ENCODE measurements at regions not wholly inside any gene's neighbourhood (a gene's known extent, or its start where the extent isn't known, plus 50 kb on each side); places are given as distances from the start of the nearest gene placed in this dataset.

DNA sequence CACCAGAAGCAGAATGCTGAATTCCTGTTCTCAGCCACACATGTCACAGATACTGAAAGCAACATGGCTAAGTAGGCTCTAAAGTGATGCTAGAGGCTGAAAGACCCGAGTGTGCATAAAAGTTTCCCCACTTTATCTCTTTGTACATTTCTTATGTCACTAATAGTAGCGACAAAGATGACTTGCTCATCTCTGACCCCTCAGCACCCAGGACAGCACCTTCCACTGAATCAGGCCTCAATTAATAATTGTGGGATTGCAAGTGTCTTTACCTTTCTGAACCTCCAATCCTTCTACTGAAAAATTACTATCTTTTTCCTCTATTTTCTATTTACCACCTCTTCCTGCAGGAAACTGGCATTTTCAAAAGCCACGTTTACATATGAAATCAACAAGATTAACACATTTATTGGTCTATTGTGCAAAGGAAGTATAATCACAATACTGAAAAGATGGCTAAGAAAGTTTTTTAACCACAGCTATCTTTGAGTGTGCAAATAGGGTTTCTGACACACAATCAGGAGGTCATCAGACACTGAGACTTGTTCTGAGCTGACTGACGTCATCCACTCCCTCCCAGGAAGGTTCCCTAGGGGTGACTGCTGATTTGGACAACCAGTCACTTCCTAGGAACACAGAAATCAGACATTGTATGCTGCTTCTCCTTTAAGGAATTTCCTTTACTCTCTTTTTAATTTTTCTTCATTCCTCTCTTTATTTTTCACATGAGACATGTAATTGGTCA, 213.9 kb upstream of the ISX start:
- DNase-seq (ENCODE audit: extremely low read depth, low read depth), result no peak
- TF ChIP-seq, protein P1, sequence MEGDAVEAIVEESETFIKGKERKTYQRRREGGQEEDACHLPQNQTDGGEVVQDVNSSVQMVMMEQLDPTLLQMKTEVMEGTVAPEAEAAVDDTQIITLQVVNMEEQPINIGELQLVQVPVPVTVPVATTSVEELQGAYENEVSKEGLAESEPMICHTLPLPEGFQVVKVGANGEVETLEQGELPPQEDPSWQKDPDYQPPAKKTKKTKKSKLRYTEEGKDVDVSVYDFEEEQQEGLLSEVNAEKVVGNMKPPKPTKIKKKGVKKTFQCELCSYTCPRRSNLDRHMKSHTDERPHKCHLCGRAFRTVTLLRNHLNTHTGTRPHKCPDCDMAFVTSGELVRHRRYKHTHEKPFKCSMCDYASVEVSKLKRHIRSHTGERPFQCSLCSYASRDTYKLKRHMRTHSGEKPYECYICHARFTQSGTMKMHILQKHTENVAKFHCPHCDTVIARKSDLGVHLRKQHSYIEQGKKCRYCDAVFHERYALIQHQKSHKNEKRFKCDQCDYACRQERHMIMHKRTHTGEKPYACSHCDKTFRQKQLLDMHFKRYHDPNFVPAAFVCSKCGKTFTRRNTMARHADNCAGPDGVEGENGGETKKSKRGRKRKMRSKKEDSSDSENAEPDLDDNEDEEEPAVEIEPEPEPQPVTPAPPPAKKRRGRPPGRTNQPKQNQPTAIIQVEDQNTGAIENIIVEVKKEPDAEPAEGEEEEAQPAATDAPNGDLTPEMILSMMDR (IDR thresholded peaks at IDR 0.05; ENCODE audit: low read depth, low read length, missing control alignments), result no peak
- H3K4me3 ChIP-seq (replicated peaks; ENCODE audit: low read depth, low read length), result no peak overlapping the region

DNA sequence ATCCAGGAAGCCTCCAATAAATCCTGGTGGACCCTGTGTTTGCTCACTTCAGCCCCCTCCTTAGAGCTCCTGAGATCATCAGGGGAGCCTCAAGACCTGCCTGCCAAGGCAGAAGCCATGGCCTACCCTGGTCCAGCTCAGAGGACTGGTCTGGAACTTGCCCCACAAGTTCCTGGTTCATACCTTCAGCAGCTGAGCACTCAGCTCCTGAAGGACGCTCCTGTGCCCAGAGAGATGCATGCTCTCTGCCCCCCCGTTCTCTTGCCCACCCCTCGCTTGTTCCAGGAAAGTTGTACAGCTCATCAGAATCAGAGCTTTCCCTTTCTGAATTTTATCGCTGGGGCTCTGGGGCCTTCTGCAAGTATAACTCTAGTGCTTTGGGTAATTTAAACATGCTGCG, 210.5 kb upstream of the ISX start:
- DNase-seq (ENCODE audit: extremely low read depth, low read depth), result no peak
- TF ChIP-seq, protein P1 (IDR thresholded peaks at IDR 0.05; ENCODE audit: low read depth, low read length, missing control alignments), result no peak

DNA sequence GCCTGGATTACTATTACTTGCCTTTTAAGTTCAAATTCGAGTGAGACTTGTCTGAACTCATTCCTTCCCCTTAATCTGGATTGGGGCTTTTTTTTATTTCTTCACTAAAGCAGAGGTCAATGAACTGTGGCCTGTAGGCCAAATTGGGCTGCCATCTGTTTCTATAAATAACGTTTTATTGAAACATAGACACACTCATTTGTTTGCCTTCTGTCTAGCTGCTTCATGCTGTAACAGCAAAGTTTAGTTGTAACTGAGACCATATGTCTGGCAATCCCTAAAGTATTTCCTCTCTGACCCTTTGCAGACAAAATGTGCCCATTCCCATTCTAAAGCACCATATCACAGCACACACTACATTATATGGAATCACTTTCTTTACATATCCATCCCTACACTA, 207.9 kb upstream of the ISX start:
- TF ChIP-seq, protein P1 (IDR thresholded peaks at IDR 0.05; ENCODE audit: low read depth, low read length, missing control alignments), result no peak

More for the DNA sequence above, 210.5 kb upstream of the ISX start:
- H3K4me3 ChIP-seq (replicated peaks; ENCODE audit: low read depth, low read length), result no peak overlapping the region

DNA sequence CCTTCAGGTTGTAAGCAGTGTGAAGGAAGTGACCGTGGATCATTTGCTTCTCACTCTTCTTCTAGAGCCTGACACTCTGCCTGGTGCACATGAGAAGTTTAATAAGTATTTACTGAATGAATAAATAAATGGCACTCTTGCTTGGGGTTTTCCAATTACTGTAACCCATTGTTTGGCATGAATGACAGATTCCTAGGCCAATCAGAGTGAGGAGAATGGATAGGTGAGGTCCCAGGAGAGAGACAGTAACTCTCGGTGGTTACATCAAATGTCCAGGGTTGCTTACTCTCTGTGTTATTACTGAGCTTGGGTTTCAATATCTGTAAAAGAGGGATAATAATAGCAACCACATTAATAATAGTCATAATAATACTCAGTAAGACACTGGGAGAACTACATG, 204.2 kb upstream of the ISX start:
- H3K4me3 ChIP-seq (replicated peaks; ENCODE audit: low read depth, low read length), result no peak overlapping the region
- TF ChIP-seq, protein P1 (IDR thresholded peaks at IDR 0.05; ENCODE audit: low read depth, low read length, missing control alignments), result no peak
- DNase-seq (ENCODE audit: extremely low read depth, low read depth), result no peak

More for the DNA sequence above, 207.9 kb upstream of the ISX start:
- no peak overlapping the region for H3K4me3 ChIP-seq (replicated peaks; ENCODE audit: low read depth, low read length)
- peak; percentile 3 for DNase-seq (ENCODE audit: extremely low read depth, low read depth)

DNA sequence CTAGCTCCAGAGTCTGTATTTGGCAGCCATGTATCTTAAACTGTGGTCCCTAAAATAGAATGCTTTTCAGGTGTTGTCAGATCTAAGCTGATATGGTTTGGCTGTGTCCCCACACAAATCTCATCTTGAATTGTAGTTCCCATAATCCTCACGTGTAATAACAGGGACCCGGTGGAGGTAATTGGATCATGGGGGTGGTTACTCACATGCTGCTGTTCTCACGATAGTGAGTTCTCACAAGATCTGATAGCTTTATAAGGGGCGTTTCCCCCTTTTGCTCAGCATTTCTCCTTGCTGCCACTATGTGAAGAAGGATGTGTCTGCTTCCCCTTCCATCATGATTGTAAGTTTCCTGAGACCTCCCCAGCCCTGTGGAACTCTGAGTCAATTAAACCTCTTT, 199.9 kb upstream of the ISX start:
- no peak for DNase-seq (ENCODE audit: extremely low read depth, low read depth)
- TF ChIP-seq, protein P1 (IDR thresholded peaks at IDR 0.05; ENCODE audit: low read depth, low read length, missing control alignments), result no peak
- no peak overlapping the region for H3K4me3 ChIP-seq (replicated peaks; ENCODE audit: low read depth, low read length)

DNA sequence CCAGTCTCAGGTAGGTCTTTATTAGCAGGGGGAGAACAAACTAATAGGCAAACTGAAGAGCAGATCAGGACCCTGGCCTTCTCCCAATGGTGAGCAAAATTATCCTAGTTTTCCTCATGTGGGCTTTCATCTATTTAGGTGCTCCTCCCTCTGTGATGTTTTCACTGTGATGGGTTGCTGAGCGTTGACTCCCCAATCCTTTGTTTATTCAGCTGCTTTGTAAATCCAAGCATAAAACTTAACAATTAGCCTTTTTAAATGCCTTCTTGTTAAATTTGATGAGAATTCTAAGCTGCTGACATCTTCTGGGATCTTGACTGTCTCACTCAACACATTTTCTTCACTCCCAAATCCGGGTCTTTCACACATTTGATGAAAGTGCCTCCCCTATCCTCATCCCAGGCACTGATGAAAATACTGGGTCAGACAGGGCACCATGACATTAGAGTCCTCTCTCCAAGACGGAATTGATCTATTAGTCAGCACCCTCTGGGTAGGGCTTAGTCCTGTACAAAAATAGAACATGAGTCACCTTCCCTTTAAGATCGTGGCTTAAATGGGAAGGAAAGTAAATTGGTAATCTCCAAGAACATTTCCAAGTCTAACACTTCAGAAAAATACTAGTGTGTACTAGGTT, 199.3 kb upstream of the ISX start:
- no peak overlapping the region for H3K4me3 ChIP-seq (replicated peaks; ENCODE audit: low read depth, low read length)
- DNase-seq (ENCODE audit: extremely low read depth, low read depth), result peak; percentile 5
- TF ChIP-seq, protein P1 (IDR thresholded peaks at IDR 0.05; ENCODE audit: low read depth, low read length, missing control alignments), result no peak

All from HFF-Myc (cell line).